G401 (cell line): ENCODE measurements at regions not wholly inside any gene's neighbourhood (a gene's known extent, or its start where the extent isn't known, plus 50 kb on each side); places are given as distances from the start of the nearest gene placed in this dataset.
"Not testable (repeated sequence)": the region's sequence is repeated elsewhere in the genome, so short reads cannot be mapped to it uniquely, and the experiment has no call there.

ENCODE experiments used
- DNase-seq: peaks from one replicate; pipeline ENCODE4 v3.0.0-alpha.2; 2015; ENCODE audit warnings: low spot score
- in situ Hi-C: cut with HindIII; loops from 2 replicates; pipeline ENCODE4 v1.10.0; 2016; ENCODE audit warnings: low sequenced_read_pairs, mixed read lengths

DNA sequence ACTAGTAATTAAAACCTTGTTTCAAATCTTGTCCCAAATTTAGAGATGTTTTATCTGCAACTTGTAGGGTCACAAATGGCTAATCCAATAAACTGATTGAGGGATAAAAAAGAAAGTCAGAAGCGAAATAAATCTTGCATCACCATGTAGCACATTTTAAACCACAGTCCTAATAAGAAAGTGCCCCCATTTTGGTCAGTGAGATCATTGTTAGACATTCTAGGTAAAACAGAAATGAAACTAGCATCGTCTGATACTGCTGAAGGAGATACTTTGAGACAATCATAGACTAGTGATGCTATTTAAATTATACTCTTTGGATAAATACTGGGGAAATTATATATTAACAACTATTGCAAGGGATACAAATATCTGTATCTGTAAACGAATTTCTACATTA lies 247.9 kb downstream of the AMY1C start:
- DNase-seq: no peak
- in situ Hi-C loops: no loop called here

GRCh38 chr1:104018922-104019674 lies 269.4 kb downstream of the AMY1C start:
- DNase-seq: no peak
- in situ Hi-C loops: no loop called here

- in situ Hi-C loops: no loop called here
- DNase-seq: no peak
Measured at GRCh38 chr1:104019675-104020049, 270.0 kb downstream of the AMY1C start.

GRCh38 chr1:104028416-104029035 lies 278.8 kb downstream of the AMY1C start:
- no peak for DNase-seq
- in situ Hi-C loops: no loop called here

DNA sequence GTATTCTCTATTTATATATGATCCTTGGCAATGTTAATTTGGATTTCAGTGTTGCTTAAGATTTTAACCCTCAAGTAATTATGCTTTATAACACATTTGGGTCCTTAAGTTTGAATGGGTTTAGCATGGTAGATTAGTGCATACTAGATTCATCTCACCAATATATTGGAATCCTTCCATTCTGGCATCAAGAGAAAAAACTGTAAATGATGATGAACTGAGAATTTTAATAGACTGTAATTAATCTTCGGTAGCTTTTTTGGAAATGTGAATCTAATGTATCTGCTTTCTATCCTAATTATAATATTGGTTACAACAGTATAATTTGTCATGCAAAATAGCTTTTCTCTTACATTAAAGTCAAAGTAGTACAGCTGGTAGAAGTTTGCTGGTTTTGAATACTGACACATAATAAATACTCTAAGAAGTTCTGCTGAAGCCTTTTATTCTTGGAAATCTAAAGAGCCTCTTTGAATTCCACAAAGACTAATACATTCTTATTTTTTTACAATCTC lies 279.8 kb downstream of the AMY1C start:
- no peak for DNase-seq
- in situ Hi-C loops: no loop called here

- in situ Hi-C loops: no loop called here
- DNase-seq: no peak
Measured at GRCh38 chr1:104056786-104057185, 307.1 kb downstream of the AMY1C start.

GRCh38 chr1:104057219-104057898 lies 307.7 kb downstream of the AMY1C start:
- in situ Hi-C loops, DNase-seq: not testable (repeated sequence)

GRCh38 chr1:104061637-104062036 lies 311.9 kb downstream of the AMY1C start:
- DNase-seq, in situ Hi-C loops: not testable (repeated sequence)

DNA sequence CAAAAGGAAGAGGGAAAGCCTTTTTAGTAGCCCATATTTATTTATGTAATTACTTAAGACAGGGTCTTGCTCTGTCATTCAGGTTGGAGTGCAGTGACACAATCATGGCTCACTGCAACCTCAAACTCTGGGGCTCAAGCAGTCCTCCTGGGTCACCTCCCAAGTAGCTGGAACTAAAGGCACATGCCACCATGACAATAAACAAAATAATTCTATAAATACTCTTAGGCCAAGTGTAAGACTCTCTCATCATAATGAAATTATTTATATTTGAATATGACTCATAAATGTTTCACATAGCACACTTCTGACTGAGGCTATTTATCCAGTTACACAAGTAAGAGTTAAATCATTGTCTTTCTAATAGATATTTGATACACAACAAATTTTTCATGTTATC lies 314.7 kb downstream of the AMY1C start:
- in situ Hi-C loops: no loop called here
- no peak for DNase-seq

DNA sequence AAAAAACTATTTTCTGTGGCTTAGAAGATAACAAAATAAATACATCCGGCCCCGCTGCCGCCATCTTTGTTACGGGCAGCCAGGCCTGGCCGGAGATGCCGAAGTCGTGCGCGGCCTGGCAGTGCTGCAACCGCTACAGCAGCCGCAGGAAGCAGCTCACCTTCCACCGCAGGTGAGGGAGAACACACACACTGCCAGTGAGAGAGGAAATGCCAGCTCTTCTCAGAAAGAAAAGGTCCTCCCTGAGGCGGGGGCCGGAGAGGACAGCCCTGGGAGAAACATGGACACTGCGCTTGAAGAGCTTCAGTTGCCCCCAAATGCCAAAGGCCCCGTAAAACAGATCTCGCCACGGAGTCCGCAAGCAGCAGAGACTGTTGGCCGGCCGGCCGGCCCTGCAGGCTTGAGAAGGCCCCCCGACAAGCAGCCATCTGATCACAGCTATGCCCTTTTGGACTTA lies 323.2 kb downstream of the AMY1C start:
- DNase-seq: no peak
- in situ Hi-C loops: no loop called here

GRCh38 chr1:104073463-104073902 lies 323.8 kb downstream of the AMY1C start:
- DNase-seq: no peak
- in situ Hi-C loops: no loop called here

DNA sequence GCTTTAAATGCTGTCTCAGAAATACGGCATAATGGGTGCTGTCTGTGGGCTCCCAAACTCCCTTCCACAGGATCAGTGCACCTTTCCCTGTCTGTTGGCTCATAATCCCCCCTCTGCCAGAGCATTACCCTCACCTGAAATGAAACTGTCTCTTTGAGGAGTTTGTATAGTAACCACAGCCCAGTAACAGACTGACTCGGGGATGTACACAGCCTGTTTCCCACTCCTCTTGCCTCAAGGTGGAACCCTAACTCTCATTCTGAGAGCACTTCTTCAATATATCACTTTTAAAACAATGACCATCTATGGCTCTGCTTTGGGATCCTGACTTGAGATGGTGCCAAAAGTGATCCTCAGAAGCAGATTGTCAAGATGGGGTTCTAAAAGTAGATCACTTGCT lies 332.5 kb downstream of the AMY1C start:
- no peak for DNase-seq
- in situ Hi-C loops: no loop called here

- in situ Hi-C loops: no loop called here
- DNase-seq: no peak
Measured at GRCh38 chr1:104084380-104084779, 334.7 kb downstream of the AMY1C start.

GRCh38 chr1:104092698-104093097 lies 343.0 kb downstream of the AMY1C start:
- in situ Hi-C loops: no loop called here
- DNase-seq: no peak

DNA sequence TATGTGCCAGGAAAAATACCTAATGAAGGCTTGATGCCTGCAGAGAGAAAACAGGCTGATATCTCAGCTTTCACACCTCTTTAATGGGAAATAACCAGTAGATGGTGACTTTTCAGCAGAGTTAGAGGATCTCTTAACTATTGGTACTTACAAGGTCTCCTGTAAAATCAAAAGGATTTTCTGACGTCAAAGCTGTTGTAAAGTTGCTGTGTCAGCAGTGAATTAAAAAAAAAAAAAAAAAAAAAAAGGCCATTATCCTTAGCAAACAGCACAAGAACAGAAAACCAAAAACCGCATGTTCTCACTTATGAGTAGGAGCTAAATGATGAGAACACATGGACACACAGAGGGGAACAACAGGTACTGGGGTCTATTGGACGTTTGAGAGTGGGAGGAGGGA lies 349.1 kb downstream of the AMY1C start:
- in situ Hi-C loops: no loop called here
- DNase-seq: no peak

DNA sequence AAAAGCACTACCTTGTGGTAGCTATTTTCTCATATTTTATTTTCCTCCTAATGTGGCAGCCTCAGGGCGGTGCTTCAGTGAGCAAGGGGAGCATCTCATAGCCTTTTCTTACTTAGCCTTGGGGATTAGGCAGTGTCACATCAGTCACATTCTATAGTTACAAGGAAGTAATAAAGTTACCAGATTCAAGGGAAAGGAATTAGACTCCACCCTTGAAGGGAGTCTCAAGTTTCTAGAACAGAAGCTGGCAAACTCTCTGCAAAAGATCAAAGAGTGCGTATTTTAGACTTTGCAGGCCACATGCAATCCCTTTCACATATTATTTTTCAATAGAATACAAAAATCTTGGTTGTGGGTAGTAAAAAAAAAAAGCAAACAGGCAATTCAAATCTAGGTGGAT lies 350.4 kb downstream of the AMY1C start:
- in situ Hi-C loops: no loop called here
- no peak for DNase-seq

GRCh38 chr1:104105465-104105864 lies 355.8 kb downstream of the AMY1C start:
- in situ Hi-C loops: no loop called here
- no peak for DNase-seq

GRCh38 chr1:104120525-104120924 lies 370.8 kb downstream of the AMY1C start:
- in situ Hi-C loops: no loop called here
- no peak for DNase-seq

DNA sequence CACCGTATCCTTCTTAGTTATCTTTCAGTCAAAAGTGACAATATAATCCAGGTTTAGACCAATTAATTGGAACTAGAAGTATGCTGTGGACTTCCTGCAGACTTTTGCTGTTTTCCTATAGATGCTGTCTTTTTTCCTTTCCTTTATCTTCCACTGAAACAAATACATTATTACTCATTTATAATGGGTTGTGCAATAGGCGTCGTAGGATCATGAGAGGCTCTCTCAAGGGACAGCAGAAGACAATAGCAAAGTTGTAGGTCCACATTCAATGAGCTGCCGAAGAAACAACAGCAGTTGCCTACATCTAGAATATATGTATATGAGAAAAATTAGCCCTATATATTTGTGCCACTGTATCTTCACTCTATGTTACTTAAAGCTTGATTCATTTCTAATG lies 371.6 kb downstream of the AMY1C start:
- no peak for DNase-seq
- in situ Hi-C loops: no loop called here

GRCh38 chr1:104125266-104125665 lies 375.6 kb downstream of the AMY1C start:
- in situ Hi-C loops: no loop called here
- no peak for DNase-seq
